ENCODE measurements at regions not wholly inside any gene's neighbourhood (a gene's known extent, or its start where the extent isn't known, plus 50 kb on each side); places are given as distances from the start of the nearest gene placed in this dataset.

GRCh38 chr13:105737688-105738087, 797.8 kb downstream of the EFNB2 start:
- Histone ChIP-seq H3K56ac (replicated peaks; ENCODE audit: insufficient read length, low read depth, low read length) (no peak overlapping the region), H3K23me2 (ENCODE audit: low read depth, low read length) (no peaks in the 10 kb centered on the region), H2BK12ac (ENCODE audit: low read depth, low read length) (no peak overlapping the region), H3K4me1 (replicated peaks in 1 of 4; ENCODE audit: control insufficient read depth in 3 of 4, insufficient read depth in 4 of 4, low read length in 3 of 4) (no peaks in the 10 kb centered on the region), H3K79me1 (ENCODE audit: low read depth, low read length) (no peaks in the 10 kb centered on the region), H2BK120ac (replicated peaks; ENCODE audit: low read depth, low read length) (no peak overlapping the region), H4K20me1 (replicated peaks in 1 of 2; ENCODE audit: control insufficient read depth in 1 of 2, insufficient read depth in 2 of 2, low read length in 2 of 2) (no peaks in the 10 kb centered on the region), H3K27me3 (replicated peaks in 1 of 4; ENCODE audit: control insufficient read depth in 3 of 4, extremely low read depth in 1 of 4, insufficient read depth in 3 of 4, low read length in 3 of 4) (no peaks in the 10 kb centered on the region), H3K14ac (ENCODE audit: insufficient read length) (no peak overlapping the region), H3K36me3 (ENCODE audit: control insufficient read depth in 2 of 4, insufficient read depth in 4 of 4, low read length in 3 of 4) (no peaks in the 10 kb centered on the region), H3K27ac (ENCODE audit: low read depth, low read length) (no peak overlapping the region), H3K4me2 (ENCODE audit: insufficient read depth in 1 of 2, low read depth in 2 of 2, low read length in 2 of 2) (no peak overlapping the region), H4K91ac (replicated peaks; ENCODE audit: insufficient read length, low read length) (no peak overlapping the region), H3K9ac (replicated peaks in 1 of 4; ENCODE audit: extremely low read depth in 1 of 4, low read depth in 3 of 4, low read length in 3 of 4) (no peak overlapping the region), H3K79me2 (ENCODE audit: control insufficient read depth in 1 of 2, insufficient read depth in 2 of 2, low read length in 2 of 2) (no peaks in the 10 kb centered on the region), H2BK5ac (ENCODE audit: low read depth, low read length) (no peak overlapping the region), H3K4ac (replicated peaks; ENCODE audit: insufficient read length, low read depth, low read length) (no peak overlapping the region), H2BK15ac (ENCODE audit: low read length) (no peak overlapping the region), H3K18ac (ENCODE audit: extremely low read depth, low read length) (no peak overlapping the region), H4K8ac (ENCODE audit: extremely low read depth, insufficient read depth, low read length) (no peak overlapping the region), H4K5ac (ENCODE audit: insufficient read length, low read depth, low read length) (no peak overlapping the region), H3K9me3 (ENCODE audit: insufficient read depth in 2 of 2, low read depth in 1 of 2, low read length in 1 of 2) (no peaks in the 10 kb centered on the region), H3K4me3 (ENCODE audit: extremely low read depth in 1 of 4, insufficient read depth in 2 of 4, low read depth in 3 of 4, low read length in 4 of 4) (no peak overlapping the region), H2AK5ac (ENCODE audit: low read depth, low read length) (no peak overlapping the region), H3K23ac (ENCODE audit: insufficient read length) (no peak overlapping the region), H2BK20ac (ENCODE audit: low read length) (no peak overlapping the region), H2AFZ (ENCODE audit: low read length) (no peak overlapping the region)
- FAIRE-seq (no peak), DNase-seq (ENCODE audit: low read depth in 1 of 2, low spot score in 2 of 2) (no peak)
- ChIA-PET CTCF (ENCODE audit: partially characterized antibody) (interaction anchor here (1.5 kb wide), 1 partner anchor 244 kb away, joined by 3 read pairs; no protein-coding TSS in a partner anchor), POLR2A (ENCODE audit: partially characterized antibody) (no interaction called here)
- WGBS, 2 experiments (ENCODE audit: extremely low coverage in 1 of 2, insufficient coverage in 1 of 2, insufficient read length in 1 of 2, insufficient replicate concordance in 2 of 2, low coverage in 1 of 2, low lambda C conversion rate in 2 of 2, missing lambda C conversion rate in 1 of 2) = 97% methylated on average over 1 of the region's 1 CpG; no CpG with 5 or more reads in 1 of the 2 experiments
- TF ChIP-seq KDM1A (IDR thresholded peaks at IDR 0.05; ENCODE audit: borderline replicate concordance, low read length) (no peak), CBX8 (IDR thresholded peaks at IDR 0.05; ENCODE audit: borderline replicate concordance, low read depth, low read length) (no peak), SP1 (IDR thresholded peaks at IDR 0.05; ENCODE audit: low read depth, low read length) (no peak), CBX5 (IDR thresholded peaks at IDR 0.05; ENCODE audit: low read depth, low read length) (no peak), EGR1 (IDR thresholded peaks at IDR 0.05; ENCODE audit: borderline replicate concordance, low read depth, low read length) (no peak)
